ENCODE measurements at regions not wholly inside any gene's neighbourhood (a gene's known extent, or its start where the extent isn't known, plus 50 kb on each side); places are given as distances from the start of the nearest gene placed in this dataset.

- no peak for TF ChIP-seq CTCF (IDR thresholded peaks at IDR 0.05; ENCODE audit: low read depth, low read length)
- no peak overlapping the region for H3K4me3 ChIP-seq (ENCODE audit: low read depth, low read length)
Measured at GRCh38 chr7:54846273-54846672, 87.3 kb upstream of the SEC61G start.

DNA sequence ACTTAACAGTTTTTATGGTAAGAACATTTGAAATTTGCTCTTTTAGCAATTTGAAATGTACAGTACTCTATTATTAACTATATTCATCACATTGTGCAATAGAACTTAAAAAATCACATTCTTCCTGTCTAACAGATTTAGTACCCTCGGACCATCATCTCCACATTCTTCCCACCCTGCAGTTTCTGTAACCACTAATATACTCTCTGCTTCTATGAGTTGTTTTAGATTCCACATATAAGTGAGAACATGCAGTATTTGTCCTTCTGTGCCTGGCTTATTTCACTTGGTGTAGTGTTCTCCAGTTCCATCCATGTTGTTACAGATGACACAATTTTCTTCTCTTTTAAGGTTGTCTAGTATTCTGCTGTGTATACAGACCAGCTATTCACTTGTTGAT, 88.9 kb upstream of the SEC61G start:
- no peak overlapping the region for H3K4me3 ChIP-seq (ENCODE audit: low read depth, low read length)
- TF ChIP-seq CTCF (IDR thresholded peaks at IDR 0.05; ENCODE audit: low read depth, low read length), result no peak

GRCh38 chr7:54856856-54857255, 97.8 kb upstream of the SEC61G start:
- no peak for TF ChIP-seq CTCF (IDR thresholded peaks at IDR 0.05; ENCODE audit: low read depth, low read length)
- H3K4me3 ChIP-seq (ENCODE audit: low read depth, low read length), result no peak overlapping the region

DNA sequence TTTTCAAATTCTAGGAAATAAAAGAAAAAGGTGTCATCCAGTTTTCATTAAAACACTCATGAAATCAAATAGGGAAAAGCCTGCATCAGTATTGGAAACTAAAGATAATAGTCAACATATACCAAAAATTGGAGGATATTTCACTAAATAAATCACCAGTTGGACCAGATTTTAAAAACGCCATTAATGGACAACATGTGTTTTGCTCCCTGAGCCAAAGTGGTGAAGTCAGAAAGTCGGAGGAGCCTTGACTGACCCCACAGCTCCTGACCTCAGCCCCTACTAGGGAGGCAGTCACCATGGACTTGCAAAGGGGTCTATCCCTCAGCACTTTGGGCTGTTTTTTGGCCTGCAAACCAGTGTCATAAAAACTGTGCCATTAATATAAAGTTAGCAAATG, 98.3 kb upstream of the SEC61G start:
- no peak for TF ChIP-seq CTCF (IDR thresholded peaks at IDR 0.05; ENCODE audit: low read depth, low read length)
- no peak overlapping the region for H3K4me3 ChIP-seq (ENCODE audit: low read depth, low read length)

DNA sequence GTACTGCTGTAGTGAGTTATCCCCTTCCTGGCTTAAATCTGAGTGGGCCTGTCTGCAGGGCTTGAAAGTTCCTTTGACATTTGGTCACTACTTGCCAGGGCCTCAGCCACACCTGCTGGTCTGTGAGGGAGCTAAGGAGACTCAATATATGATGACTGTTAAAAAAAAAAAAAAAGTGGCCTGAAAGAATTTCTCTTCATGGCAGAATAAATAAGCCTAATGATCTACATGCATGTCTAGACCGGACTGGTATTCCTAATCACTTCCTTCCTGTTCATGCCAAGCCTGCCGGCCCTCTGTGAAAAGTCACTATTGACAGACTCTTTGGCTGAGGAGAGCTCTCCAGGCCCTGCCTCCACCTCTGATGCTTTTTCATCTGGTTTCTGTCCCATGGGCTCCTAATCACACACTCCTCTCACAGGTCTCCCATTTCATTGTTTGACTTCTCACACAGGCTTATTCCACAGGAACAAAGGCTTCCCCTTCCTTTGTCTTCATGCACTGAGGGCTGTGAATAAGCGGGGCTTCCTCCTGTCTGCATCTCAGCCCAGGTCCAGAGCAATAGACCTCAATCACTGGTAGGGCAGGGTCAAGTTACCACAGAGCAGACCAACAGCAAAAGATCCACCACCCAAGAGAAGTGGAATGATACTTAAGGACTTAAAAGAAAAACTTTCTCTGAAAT, 99.1 kb upstream of the SEC61G start:
- H3K4me3 ChIP-seq (ENCODE audit: low read depth, low read length), result no peak overlapping the region
- TF ChIP-seq CTCF (IDR thresholded peaks at IDR 0.05; ENCODE audit: low read depth, low read length), result no peak

DNA sequence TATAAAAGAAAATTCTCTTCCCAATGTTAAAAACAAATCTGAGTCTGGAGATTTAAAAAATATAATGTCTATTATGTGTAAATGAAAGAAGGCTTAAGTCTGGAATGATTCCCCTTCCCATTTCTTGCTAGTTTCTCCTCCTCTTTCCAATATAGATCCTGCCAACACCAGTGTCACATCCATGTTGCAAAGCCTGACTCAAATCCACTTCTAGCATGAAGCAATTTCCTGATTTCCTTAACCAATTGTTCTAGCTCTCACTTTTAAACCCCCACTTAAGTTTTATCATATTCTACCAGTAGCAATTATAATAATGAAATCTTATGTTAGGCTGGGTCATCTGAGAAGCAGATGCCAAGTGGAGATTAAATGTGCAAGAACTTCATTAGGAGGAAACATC, 100.1 kb upstream of the SEC61G start:
- TF ChIP-seq CTCF (IDR thresholded peaks at IDR 0.05; ENCODE audit: low read depth, low read length), result no peak
- H3K4me3 ChIP-seq (ENCODE audit: low read depth, low read length), result no peak overlapping the region

DNA sequence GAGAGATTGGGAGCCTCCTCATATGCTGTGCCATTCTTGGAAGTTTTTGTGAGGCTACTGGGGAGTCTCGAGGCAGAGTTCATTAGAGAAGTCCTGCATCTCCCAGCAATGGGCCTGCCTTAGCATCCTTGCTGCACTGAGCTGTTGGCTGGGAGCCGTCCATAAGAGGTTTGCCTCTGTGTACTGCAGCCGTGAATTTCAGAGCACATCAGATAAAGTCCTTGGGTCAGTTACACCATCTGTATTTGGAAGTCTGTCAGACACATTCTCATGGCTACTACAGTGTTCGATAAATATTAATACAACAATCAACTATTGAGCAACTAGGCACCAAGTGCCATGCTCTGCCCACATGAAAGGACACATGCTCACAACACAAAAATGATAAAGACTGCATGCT, 100.5 kb upstream of the SEC61G start:
- TF ChIP-seq CTCF (IDR thresholded peaks at IDR 0.05; ENCODE audit: low read depth, low read length), result no peak
- H3K4me3 ChIP-seq (ENCODE audit: low read depth, low read length), result no peak overlapping the region
